Hematopoietic multipotent progenitor cell (in vitro differentiated cells): ENCODE measurements at regions not wholly inside any gene's neighbourhood (a gene's known extent, or its start where the extent isn't known, plus 50 kb on each side); places are given as distances from the start of the nearest gene placed in this dataset.
"Not testable (repeated sequence)": the region's sequence is repeated elsewhere in the genome, so short reads cannot be mapped to it uniquely, and the experiment has no call there.

Source experiments
- DNase-seq, 3 donors: peaks; one replicate each; pipeline ENCODE4 v3.0.0-alpha.2; 2011 to 2015; ENCODE audit warnings: low read depth in 2 of 3, low spot score in 2 of 3

DNA sequence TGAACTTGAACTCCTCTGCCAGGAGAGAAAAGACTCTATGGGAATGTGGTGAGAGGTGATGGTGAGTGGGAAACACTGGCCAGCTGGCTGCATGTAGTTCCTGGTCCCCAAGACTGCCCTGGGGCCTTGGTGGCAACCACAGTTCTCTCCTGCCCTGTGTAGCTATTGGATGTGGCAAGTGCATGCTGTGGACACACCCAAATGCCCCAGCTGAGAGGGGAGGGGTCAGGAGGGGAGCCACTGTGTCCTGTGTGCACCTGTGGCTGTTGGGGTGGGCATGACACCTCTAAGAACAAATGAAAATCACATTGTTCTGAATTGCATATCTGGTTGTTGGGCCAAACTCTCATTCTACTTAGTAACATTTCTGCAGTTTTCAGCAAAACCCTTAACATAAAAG lies 409.6 kb downstream of the NSUN3 start:
- no peak for DNase-seq

DNA sequence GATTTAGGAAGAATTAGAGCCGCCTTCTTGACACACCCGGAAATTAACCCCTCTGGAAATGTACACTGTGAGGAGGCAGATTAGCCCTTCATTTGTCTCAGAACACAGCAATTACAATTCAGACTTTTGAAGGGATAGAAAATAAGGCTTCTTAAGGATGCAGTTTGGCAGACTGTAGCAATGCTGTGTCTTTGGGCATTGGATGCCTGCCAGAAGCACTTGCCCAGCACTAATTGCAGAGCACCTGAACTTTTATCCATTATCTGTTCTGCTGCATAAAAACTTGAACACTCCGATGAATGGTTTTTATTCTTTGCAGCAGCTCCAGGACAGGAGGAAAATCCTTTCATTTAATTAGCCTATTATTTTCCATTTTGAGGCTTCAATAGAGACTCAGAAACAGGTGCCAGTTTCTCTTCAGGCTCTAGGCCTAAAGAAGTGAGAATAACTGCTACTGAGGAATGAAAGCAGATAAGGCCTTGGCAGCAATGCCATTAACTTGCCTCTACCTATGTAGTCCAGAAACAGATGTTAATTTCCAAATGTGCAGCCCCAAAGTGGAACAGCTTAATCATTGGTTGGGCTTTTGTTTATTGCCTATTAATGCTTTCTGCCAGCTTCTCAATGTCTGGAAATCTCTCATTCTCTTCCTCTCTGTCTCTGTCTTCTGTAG lies 418.5 kb downstream of the NSUN3 start:
- DNase-seq: no peak

DNA sequence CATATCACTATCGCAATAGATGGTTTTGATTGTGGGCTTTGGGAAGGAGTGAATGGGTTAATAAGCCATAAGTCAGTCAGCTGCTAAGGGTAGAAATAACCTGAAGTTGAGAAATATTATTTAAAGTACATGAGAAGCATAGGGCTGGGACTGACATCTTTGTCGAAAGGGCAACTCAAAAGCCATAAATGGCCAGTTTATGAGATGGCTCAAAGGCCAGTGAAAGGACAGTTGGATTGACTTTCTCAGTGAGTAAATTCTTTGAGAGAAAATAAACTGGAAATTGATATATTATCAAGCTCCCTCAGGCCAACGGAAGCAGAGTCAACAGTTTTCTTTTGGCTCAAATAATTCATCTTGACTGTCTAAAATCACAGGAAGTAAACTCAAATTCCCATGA lies 419.8 kb downstream of the NSUN3 start:
- no peak for DNase-seq

DNA sequence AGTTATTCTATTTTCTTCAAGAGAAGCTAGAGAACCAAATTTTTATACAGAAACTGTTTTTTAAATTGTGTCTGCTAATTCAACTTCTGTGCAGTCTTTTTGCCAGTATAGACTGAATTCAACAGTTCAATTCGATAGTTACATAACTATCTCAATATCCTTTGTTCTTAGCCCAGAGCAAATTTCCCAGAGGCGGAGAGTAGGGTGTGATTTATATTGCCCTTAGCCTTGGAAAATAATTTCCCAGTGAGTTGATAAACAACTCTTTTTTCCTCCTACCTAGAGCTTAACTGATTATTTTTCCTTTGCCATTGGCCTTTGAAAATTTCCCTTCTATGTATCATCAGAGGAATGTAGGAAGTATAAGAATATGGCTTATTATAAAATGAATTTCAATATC lies 420.5 kb downstream of the NSUN3 start:
- DNase-seq: no peak

DNA sequence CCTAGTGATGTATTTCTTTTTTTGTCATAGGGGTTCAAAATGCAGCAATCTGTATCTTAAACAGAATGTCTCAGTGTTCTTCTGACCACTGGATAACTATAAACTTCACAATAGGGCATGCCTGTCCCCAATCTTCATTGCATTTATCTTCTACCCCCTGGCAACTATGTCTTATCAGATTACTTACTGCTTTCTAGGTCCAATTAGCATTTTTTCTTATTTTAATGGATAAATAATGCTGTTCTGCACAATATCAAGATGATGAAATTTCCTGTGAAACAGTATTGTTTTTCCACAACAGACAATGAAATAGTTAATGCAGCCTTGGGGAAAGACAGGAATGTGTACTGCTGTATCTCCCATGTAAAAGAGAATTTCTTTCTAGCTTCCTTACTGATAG lies 432.1 kb downstream of the NSUN3 start:
- DNase-seq: no peak

DNA sequence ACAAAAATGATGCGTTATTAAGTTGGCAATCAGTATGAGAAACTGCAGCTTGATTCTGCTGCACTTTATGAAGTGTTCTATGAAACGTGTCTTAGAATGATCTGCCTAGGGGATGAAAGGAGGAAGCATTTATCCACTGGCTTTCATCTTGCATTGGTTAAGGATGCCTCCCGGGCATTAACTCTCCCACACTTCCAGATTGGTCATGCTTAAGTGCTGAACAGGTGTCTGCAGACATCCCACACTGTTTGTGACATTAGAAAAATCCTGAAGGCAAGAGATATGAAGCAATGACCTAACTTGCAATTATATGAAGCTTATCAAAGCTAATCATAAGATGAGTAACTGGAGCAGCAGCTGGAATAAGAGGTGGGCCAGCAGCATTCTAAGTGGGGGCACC lies 437.3 kb downstream of the NSUN3 start:
- DNase-seq: no peak

DNA sequence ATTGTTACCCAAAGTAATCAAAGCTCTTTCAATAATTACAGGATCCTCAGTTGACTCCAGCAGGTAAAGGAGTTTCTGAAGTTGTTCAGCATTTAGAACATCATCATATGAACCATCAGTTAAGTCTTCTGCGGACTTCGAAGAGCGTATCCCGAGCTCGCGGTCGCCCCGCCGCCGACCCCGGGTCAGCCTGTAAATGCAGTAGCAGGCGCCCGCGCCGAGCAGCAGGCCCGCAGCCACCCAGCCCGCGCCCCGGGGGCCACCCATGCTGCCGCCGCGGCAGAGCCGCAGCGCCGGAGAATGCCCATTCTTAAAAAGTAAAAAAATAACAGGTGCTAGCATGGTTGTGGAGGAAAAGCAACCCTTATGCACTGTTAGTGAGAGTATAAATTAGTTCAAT lies 444.5 kb downstream of the NSUN3 start:
- not testable (repeated sequence) for DNase-seq

DNA sequence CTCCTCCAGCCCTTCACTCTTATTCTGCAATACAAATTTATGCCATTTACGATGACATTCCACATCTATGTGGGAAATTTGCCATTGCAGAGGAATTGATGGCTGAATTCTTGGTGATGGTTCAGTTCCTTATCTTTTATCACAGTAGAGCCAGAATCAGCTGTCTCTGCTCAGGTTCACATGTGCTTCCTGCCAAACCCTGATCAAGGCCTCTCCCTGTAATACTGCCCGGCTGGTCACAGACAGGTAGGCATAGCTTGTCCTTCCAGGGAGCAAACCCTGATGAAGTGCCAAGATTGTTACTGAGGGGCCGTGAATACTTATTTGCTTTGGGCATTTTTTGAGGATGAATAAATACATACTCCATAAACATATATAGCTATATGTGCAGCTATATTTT lies 450.0 kb downstream of the NSUN3 start:
- no peak for DNase-seq

DNA sequence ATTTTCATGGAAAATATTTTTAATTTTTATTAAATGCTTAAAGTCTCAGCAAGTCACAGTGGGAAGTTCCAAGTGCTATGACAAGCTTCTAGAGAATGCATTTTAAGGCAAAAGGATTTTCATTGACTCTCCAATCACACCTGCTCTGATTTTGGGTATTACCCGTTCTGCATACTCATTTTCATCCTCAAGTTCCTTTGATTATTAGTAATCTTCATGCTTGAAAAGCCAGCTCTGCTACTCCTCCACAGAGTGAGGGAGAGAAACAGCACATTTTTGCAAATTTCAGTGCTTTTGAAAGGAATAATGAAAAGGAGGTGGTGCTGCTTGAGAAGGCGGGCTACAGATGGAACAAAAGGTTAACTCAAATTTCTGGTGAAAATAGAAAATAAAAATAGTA lies 450.7 kb downstream of the NSUN3 start:
- no peak for DNase-seq

DNA sequence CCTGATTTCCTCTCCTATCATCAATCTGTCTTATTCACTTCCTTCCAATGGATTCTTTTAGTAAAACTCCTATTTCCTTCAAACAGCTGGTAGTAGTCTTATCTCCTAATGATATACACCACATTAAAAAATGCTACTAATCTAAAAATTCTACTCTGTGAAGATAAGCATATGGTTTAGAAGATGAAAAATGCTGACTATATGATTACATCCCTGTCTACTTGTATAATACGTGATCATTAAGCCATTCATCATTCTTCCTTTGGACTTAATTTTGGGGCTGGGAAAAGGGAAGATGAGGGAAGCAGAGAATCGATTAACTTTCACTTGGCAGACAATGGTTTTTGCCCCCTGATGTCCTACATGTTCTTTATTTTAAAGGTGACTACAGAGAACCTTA lies 453.1 kb downstream of the NSUN3 start:
- DNase-seq: no peak

DNA sequence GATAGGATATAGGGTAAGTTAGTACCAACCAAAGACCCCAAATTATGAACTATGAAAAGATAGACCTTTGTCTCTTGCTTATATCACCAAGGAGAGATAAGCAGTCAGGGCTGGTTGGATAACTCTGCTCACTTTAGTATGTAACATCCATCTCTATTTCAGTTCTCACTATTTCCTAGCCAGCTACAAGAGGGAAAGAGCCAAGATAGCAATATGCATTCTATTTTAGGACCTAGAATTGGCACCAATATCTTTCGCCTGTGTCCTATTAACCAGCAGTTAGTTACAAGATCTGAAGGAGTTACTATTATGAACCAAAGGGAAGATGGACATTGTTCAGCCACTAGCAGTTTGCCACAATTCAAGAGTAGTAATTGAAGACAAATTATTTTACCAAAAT lies 457.5 kb downstream of the NSUN3 start:
- DNase-seq: no peak

DNA sequence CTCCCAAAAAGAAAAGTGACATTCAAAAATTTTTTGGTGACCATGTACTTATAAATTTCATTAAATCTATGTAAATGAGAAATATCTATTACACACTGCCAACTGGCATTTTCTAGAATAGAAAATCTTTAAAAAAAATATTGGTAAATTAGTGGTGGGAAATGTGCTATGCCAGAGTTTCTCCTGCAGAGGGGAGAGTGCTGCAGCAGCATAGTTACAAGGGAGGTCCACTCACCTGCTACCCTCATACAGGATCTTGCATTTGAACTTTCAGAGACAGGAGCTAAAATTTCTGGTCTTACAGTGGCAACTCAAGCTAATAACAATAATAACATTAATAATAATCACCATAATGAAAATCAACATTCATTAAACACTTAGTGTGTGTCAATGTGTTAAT lies 459.6 kb downstream of the NSUN3 start:
- DNase-seq: no peak

DNA sequence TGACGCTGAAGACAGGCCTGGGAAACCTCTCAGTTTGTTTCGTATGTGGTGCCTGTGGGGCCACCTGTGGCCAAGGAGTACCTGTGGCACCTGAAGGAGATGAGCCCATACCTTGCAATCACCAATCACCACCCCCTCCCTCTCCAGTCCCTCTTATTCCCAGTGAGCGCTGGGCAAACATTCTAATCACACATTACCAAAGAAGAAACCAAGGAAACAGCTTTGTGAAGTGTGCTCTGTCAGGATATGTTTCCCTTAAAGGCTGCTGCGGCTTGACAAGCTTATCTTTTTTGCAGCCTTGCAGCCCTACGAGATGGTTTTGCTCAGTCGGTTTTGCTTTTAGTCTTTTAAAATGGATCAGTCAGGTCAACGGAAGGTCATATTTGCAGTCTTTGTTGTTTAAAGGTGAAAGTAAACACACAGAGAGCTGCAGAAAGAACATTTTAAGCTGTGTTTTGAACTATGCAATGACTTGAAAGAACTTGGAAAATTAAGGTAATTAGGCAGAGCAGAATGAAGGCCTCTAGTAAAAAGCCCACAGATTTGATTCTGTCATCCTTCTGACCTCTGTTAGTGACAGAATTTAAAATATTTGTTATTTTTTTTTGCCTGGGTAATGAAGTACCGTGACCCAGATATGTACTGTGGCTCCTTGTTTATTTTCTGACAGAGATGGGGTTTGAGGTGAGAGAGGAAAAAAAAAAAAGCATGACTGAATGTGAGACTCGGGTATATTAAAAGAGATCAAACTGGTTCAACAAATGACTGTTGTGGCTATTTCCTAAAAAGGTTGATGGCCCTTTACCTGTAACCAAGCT lies 461.4 kb downstream of the NSUN3 start:
- DNase-seq: peak in 2 of 3 donors; percentile 12 to 66

DNA sequence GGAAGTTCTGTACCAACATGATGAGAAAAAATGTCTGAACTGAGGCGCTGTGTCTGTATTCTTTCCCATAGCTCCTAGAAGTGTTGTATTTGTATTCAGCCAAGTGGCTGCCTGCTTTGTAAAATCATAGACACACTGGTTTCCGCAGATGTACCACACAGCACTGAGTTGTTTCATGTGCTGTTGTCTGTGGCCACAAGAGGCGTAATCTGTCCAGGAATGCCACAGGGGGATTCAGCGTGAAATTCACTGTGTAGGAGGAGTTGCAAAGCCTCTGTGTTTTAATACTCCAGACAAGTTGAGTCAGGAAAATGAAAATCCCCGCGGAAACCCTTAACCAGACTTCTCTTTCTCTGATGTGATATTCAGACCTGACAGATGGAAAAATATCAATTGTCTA lies 462.2 kb downstream of the NSUN3 start:
- DNase-seq: no peak

DNA sequence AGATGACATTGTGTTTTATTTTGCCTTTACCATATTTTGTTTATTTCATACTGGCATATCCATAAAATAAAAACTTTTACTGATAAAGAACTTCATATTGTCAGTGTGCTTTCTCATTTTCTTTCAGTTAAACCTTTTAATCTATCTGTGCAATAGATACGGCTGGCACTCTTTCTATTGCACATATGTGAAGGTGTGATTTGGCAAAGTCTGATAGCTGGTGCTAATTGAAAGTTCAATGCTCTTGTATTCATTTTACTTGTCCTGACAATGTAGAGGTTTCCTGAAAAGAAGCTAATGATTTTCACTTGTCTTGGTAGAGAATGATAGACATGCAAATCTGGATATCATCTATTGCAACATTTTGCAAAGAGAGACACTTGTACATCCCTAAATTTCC lies 467.0 kb downstream of the NSUN3 start:
- DNase-seq: no peak

DNA sequence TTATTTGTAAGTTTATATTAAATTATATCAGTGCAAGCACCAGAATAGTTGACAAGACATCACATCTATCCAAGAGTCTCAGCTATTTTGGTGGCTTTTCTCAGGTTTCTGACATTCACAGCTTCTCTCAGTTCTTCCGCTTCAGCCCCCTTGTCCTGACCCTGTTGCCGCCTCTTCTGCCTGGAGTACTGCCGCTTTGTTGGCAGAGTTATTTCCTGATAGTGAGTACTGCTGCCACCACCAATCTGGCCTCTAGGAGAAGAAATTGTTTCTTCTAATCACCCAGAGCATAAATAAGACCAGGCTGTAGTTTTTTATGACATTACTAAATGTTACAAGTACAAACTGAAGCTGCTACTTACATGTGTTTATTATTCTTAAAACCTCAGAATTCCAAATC lies 470.1 kb downstream of the NSUN3 start:
- no peak for DNase-seq

DNA sequence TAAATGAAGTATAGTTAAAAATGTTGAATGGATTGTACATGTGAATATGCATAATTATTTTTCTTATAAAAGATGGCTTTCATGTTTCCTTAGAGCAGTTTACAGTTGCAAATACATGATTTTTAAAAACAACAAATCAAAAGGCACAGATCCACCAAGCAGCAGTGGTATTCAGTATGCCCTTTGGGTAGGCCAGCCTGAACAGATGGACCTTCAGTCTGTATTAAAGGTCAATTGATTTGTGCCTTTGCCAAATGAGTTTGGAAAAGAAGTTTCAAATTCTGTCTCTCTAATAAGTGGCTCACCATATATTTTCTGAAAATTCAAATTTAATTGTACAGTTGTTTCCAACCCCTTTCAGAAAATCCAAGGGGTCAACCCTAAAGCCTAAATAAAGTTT lies 477.1 kb downstream of the NSUN3 start:
- DNase-seq: no peak

DNA sequence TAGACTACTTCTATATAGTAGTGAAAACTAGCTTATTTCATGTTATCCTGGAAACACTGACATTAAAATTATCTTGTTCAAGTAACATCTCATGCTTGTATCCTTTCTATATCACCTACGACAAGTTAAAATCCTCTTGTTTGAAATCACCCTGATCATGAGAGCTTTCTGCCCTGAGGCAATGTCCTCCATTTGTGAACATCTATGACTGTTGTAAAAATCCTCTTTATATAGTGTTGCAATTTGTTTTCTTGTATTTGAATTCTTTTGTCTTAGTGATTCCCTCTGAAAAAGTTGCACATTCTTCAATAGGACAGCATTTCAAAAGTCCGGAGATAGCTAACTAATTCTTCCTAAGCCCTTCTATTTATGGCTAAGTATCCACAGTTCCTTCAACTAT lies 480.3 kb downstream of the NSUN3 start:
- DNase-seq: no peak

DNA sequence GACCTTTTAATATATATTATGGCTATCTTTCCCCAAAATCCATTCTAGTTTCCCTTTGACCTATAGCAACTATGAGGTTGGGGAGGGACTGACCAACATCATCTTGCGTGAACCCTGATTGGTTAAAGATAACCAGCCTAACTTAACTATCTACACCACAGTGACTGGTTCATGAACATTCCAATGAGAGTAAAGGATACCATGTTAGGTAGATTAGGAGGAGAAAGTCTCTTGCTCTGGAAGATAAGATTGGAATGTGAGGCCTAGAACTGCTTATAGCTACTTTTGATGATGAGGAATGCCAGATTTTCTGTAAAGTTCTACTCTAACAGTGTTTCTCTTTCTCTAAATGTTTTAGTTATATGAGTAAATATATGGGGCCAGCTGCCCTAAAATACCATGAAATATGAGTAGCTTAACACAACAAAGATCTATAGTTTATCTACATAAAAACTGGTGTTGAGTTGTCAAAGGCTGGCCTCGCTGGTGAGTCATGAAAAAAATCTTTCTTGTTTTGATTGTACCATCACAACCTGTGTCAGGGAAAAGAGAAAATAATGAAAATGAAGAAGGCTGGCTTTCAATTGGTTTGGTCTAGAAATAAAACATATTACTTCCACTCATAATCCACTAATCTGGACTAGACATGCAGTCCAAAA lies 481.4 kb downstream of the NSUN3 start:
- no peak for DNase-seq

DNA sequence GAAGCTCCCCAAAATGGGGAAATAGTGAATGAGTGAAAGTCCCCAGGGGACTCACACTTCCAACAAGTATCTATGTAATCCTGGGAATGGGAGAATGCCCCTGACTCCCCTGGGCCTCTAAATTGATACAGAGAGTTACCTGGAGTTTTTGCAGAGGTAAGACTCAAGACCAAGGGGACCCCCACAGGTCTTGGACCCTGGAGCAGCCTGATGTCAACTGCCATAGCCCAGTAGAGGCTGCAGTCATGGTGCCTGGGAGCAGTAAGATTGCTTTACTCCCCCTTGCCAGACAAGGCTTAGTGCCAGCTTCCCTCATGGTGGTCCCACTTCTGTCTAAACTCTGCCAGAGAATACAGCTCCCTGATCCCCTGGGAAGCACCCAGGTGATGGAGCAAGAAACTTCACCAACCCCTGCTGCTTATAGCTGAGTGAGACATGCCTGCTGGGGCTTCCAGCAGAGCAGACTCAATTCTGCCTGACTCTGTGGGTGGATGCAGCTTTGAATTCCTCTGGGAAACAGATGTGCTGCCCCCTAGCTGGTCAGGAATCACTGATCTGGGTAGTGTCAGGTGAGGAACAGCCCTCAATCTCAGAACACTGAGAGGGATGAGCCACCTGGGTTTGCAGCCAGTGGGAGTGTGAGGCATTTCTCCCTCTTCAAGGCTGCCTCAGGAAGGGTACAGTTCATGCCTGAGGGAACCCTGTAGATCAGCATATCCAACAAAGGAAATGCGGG lies 485.9 kb downstream of the NSUN3 start:
- DNase-seq: no peak

DNA sequence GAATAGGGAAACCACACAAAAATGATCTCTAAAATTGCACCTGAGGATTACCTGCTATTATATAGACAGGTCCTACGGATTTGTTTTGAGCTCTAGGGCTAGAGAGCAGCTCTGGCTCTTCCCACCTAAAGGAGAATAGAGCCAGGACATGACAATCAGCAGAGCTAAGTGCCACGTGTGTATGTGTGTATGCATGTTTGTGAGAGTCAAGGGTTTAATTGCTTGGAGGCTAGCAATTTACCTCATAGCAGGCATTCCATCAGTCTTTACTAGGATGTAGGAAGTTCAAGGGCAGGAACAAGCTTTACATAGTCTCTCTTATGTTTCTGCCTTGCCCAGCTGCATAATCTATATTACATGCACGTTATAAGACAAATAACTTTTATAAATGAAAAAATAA lies 498.2 kb downstream of the NSUN3 start:
- no peak for DNase-seq
